ENCODE measurements at regions not wholly inside any gene's neighbourhood (a gene's known extent, or its start where the extent isn't known, plus 50 kb on each side); places are given as distances from the start of the nearest gene placed in this dataset.

DNA sequence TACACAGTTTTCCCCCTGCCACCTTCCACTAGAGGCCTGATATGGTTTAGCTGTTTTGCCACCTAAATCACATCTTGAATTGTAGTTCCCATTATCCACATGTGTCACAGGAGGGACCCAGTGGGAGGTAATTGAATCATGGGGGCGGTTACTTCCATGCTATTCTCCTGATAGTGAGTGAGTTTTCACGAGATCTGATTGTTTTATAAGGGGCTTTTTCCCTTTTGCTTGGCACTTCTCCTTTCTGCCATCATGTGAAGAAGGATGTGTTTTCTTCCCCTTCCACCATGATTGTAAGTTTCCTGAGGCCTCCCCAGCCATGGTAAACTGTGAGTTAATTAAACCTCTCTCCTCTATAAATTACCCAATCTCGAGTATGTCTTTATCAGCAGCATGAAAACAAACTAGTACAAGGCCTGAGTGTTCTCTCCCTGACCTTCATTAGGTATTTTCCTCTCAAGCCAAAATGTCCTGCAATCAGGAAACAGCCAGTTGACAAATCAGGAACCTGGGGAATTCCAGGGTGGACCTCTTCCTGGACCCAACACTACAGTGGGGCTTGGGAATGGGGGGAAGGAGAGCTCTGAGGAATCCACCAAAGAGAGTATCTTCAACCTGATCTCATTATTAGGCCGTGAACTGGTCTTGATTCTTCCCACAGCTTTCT lies 129.9 kb downstream of the TXNL1 start:
- H3K4me3 Mint-ChIP-seq (ENCODE audit: unreplicated experiment), result no peak overlapping the region
- no peaks in the 10 kb centered on the region for H3K27me3 Mint-ChIP-seq (ENCODE audit: low read depth)
- H3K9me3 Mint-ChIP-seq (ENCODE audit: low read depth), result no peaks in the 10 kb centered on the region
- H3K27ac Mint-ChIP-seq (ENCODE audit: unreplicated experiment), result no peak overlapping the region
- no peaks in the 10 kb centered on the region for H3K36me3 Mint-ChIP-seq (ENCODE audit: low read depth)
- TF ChIP-seq, protein P1, sequence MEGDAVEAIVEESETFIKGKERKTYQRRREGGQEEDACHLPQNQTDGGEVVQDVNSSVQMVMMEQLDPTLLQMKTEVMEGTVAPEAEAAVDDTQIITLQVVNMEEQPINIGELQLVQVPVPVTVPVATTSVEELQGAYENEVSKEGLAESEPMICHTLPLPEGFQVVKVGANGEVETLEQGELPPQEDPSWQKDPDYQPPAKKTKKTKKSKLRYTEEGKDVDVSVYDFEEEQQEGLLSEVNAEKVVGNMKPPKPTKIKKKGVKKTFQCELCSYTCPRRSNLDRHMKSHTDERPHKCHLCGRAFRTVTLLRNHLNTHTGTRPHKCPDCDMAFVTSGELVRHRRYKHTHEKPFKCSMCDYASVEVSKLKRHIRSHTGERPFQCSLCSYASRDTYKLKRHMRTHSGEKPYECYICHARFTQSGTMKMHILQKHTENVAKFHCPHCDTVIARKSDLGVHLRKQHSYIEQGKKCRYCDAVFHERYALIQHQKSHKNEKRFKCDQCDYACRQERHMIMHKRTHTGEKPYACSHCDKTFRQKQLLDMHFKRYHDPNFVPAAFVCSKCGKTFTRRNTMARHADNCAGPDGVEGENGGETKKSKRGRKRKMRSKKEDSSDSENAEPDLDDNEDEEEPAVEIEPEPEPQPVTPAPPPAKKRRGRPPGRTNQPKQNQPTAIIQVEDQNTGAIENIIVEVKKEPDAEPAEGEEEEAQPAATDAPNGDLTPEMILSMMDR (IDR thresholded peaks at IDR 0.05), result no peak
- no peak for DNase-seq (ENCODE audit: low spot score)
- H3K4me1 Mint-ChIP-seq (ENCODE audit: low read depth), result no peaks in the 10 kb centered on the region

DNA sequence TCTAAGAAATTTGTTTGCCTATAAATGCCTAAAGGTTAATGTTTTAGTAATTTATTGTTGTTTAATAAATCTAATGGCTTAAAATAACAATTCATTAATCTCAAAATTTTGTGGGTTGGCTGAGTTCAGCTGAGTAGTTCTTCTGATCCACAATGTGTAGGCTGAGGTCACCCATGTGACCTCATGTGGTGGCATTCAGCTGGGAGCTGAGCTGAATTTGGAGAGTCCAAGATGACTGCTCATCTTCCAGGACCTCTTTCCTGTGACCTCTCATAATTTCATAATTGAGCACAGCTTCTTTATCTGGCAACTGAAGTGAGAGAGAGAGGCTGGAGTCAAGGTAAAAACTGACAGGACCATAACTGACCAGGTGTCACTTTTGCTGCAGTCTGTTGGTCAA lies 132.4 kb downstream of the TXNL1 start:
- Mint-ChIP-seq H3K4me3 (ENCODE audit: unreplicated experiment) (no peak overlapping the region), H3K4me1 (ENCODE audit: low read depth) (peaks cover 7% of the 10 kb centered on the region), H3K9me3 (ENCODE audit: low read depth) (no peaks in the 10 kb centered on the region), H3K27me3 (ENCODE audit: low read depth) (no peaks in the 10 kb centered on the region), H3K36me3 (ENCODE audit: low read depth) (no peaks in the 10 kb centered on the region), H3K27ac (ENCODE audit: unreplicated experiment) (no peak overlapping the region)
- TF ChIP-seq, protein P1 (IDR thresholded peaks at IDR 0.05), result no peak
- DNase-seq (ENCODE audit: low spot score), result no peak

DNA sequence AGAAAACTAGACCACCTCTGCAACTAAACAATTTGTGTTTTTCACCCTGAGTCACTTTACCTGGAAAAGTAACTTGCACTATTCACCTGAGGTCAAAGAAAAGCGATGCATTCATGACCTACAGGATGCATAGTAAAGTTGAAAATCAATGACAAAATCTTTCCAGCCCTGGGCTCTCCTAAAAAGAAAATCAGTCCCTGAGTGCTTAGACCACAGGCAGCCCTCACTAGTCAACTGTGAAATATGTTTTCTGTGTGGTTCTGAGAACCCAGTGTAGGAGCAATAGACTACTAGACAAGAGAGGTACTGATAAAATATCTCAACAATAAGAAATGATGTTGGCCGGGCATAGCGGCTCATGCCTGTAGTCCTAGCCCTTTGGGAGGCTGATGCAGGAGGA lies 133.1 kb downstream of the TXNL1 start:
- Mint-ChIP-seq H3K27me3 (ENCODE audit: low read depth) (no peaks in the 10 kb centered on the region), H3K27ac (ENCODE audit: unreplicated experiment) (no peak overlapping the region), H3K36me3 (ENCODE audit: low read depth) (no peaks in the 10 kb centered on the region), H3K4me3 (ENCODE audit: unreplicated experiment) (no peak overlapping the region), H3K4me1 (ENCODE audit: low read depth) (peaks cover 7% of the 10 kb centered on the region), H3K9me3 (ENCODE audit: low read depth) (no peaks in the 10 kb centered on the region)
- DNase-seq (ENCODE audit: low spot score), result no peak
- TF ChIP-seq, protein P1 (IDR thresholded peaks at IDR 0.05), result no peak

DNA sequence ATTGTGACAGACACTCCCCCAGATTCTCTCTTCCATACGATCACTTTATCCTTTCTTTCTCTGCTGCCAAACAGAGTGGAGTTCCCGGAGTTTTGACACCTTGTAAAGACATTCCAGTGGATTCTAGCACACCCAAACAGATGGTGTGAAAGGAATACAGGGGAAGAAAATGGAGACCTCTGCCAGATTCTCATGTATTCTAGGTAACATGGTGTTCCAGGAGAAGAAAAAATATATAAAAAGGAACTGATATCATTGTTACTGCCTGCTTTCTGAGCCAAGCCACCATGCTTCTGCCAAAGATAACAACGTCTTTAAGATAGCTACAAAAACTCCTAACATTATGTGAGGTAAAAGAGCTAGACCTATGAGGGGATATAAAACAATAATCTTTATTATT lies 136.5 kb downstream of the TXNL1 start:
- TF ChIP-seq, protein P1 (IDR thresholded peaks at IDR 0.05), result no peak
- H3K4me3 Mint-ChIP-seq (ENCODE audit: unreplicated experiment), result no peak overlapping the region
- no peaks in the 10 kb centered on the region for H3K27me3 Mint-ChIP-seq (ENCODE audit: low read depth)
- H3K27ac Mint-ChIP-seq (ENCODE audit: unreplicated experiment), result peak overlapping the region; percentile 28
- H3K36me3 Mint-ChIP-seq (ENCODE audit: low read depth), result peaks cover 2% of the 10 kb centered on the region
- no peak for DNase-seq (ENCODE audit: low spot score)
- H3K4me1 Mint-ChIP-seq (ENCODE audit: low read depth), result peaks cover 7% of the 10 kb centered on the region
- H3K9me3 Mint-ChIP-seq (ENCODE audit: low read depth), result peaks cover 4% of the 10 kb centered on the region

- Mint-ChIP-seq H3K4me1 (ENCODE audit: low read depth) (peaks cover 5% of the 10 kb centered on the region), H3K27ac (ENCODE audit: unreplicated experiment) (no peak overlapping the region), H3K27me3 (ENCODE audit: low read depth) (no peaks in the 10 kb centered on the region), H3K4me3 (ENCODE audit: unreplicated experiment) (no peak overlapping the region), H3K9me3 (ENCODE audit: low read depth) (peaks cover 12% of the 10 kb centered on the region), H3K36me3 (ENCODE audit: low read depth) (peaks cover 5% of the 10 kb centered on the region)
- TF ChIP-seq, protein P1 (IDR thresholded peaks at IDR 0.05), result no peak
- no peak for DNase-seq (ENCODE audit: low spot score)
Observed at GRCh38 chr18:56495884-56496283, 142.5 kb downstream of the TXNL1 start.
